Spleen (tissue), 11 donors: ENCODE measurements at regions not wholly inside any gene's neighbourhood (a gene's known extent, or its start where the extent isn't known, plus 50 kb on each side); places are given as distances from the start of the nearest gene placed in this dataset.

ENCODE experiments used
- DNase-seq: peaks from one replicate; pipeline ENCODE4 v3.0.0-alpha.2; 2020
- H3K27ac ChIP-seq, 8 donors: fragments of 200-600 bp; sonication (generic) in 7 of 8; 1 replicate in 4 of 8; 2 replicates in 4 of 8; pipeline versions ENCODE4 v1.5.0 to v1.8.0; 2016 to 2021; ENCODE audit warnings: inconsistent platforms in 4 of 8, mild to moderate bottlenecking in 4 of 8, moderate library complexity in 1 of 8
- H3K27me3 ChIP-seq, 7 donors: fragments of 200-600 bp; sonication (generic) in 6 of 7; replicated peaks in 1 of 7; 1 replicate in 4 of 7; 2 replicates in 3 of 7; pipeline versions ENCODE4 v1.5.0 to v1.8.0; 2016 to 2021; ENCODE audit warnings: inconsistent platforms in 3 of 7, mild to moderate bottlenecking in 1 of 7
- H3K36me3 ChIP-seq, 6 donors: fragments of 200-600 bp; sonication (generic) in 5 of 6; 1 replicate in 4 of 6; 2 replicates in 2 of 6; pipeline versions ENCODE4 v1.5.0 to v1.8.0; 2016 to 2021; ENCODE audit warnings: inconsistent platforms in 2 of 6
- H3K4me1 ChIP-seq, 6 donors: fragments of 200-600 bp; sonication (generic) in 5 of 6; 1 replicate in 3 of 6; 2 replicates in 3 of 6; pipeline versions ENCODE4 v1.5.0 to v1.8.0; 2016 to 2021; ENCODE audit warnings: inconsistent platforms in 3 of 6
- H3K4me3 ChIP-seq, 8 donors: fragments of 200-600 bp; sonication (generic) in 7 of 8; 1 replicate in 4 of 8; 2 replicates in 4 of 8; pipeline versions ENCODE4 v1.5.0 to v1.8.0; 2016 to 2021; ENCODE audit warnings: inconsistent platforms in 4 of 8, mild to moderate bottlenecking in 4 of 8, moderate library complexity in 2 of 8
- H3K9me3 ChIP-seq, 8 donors: fragments of 200-600 bp; sonication (generic) in 7 of 8; 1 replicate in 4 of 8; 2 replicates in 4 of 8; pipeline versions ENCODE4 v1.5.0 to v1.8.0; 2016 to 2021; ENCODE audit warnings: inconsistent platforms in 4 of 8
- POLR2A ChIP-seq, 3 donors: fragments of 450-650 bp; IDR thresholded peaks; one replicate each; pipeline ENCODE4 v1.5.1; 2017; ENCODE audit warnings: antibody characterized with exemption in 3 of 3, mild to moderate bottlenecking in 1 of 3
- POLR2AphosphoS5 ChIP-seq, 3 donors: sonication (generic); formaldehyde crosslinking; IDR thresholded peaks; one replicate each; pipeline ENCODE4 v1.5.1; 2017; ENCODE audit warnings: antibody characterized with exemption in 3 of 3
- WGBS, 5 donors: extraction: QIAGEN DNeasy Blood & Tissue Kit in 3 of 5; methylation state at CpG; one replicate each; pipeline versions ENCODE4 v1.1.5 to v1.1.7; 2013 to 2018; 5-methylcytosine and 5-hydroxymethylcytosine counted together
- intact Hi-C: fragments of 100-400 bp; cut with DNase I; formaldehyde crosslinking; loops from one replicate; pipeline ENCODE4 v1.15.0; 2023; ENCODE audit warnings: low total_unique reads
- TF ChIP-seq, protein P1 (sequence below), 11 experiments: fragments of 200-600 bp in 7 of 11; fragments of 450-650 bp in 4 of 11; sonication (generic) in 4 of 11; IDR thresholded peaks in 8 of 11; conservative IDR thresholded peaks in 3 of 11; 1 replicate in 7 of 11; 2 replicates in 4 of 11; pipeline versions ENCODE4 v1.4.0 to v1.8.0; 2016 to 2021; ENCODE audit warnings: antibody characterized with exemption in 11 of 11, inconsistent platforms in 4 of 11, mild to moderate bottlenecking in 1 of 11
- donor health status: healthy with polysubstance abuse.
- donor health status: DM: no; HTN: no; CAD: no; lungs with moderate emphysema.
- donor health status: DM: no; HTN: no; CAD: no.
- donor health status: Bipolar disorder and iron deficiency.
- donor health status: healthy.
- donor health status: DM: no; HTN: no; CAD: no.
- donor health status: DM: yes; HTN: yes; CAD: no.

GRCh38 chr1:214715126-214715525 is 112.1 kb downstream of the CENPF start:
- 78 to 94% (median 83%) methylated on average over 4 of the region's 4 CpGs for whole genome bisulfite sequencing, 5 donors
- no peaks in the 10 kb centered on the region for H3K9me3 ChIP-seq
- no peaks in the 10 kb centered on the region for H3K4me1 ChIP-seq
- no peaks in the 10 kb centered on the region for H3K27me3 ChIP-seq
- H3K27ac ChIP-seq: no peak overlapping the region
- no peaks in the 10 kb centered on the region for H3K36me3 ChIP-seq
- H3K4me3 ChIP-seq: no peak overlapping the region
- intact Hi-C loops: no loop called here
- TF ChIP-seq POLR2AphosphoS5 (IDR thresholded peaks at IDR 0.05) (no peak), POLR2A (IDR thresholded peaks at IDR 0.05) (no peak)
- TF ChIP-seq, protein P1, sequence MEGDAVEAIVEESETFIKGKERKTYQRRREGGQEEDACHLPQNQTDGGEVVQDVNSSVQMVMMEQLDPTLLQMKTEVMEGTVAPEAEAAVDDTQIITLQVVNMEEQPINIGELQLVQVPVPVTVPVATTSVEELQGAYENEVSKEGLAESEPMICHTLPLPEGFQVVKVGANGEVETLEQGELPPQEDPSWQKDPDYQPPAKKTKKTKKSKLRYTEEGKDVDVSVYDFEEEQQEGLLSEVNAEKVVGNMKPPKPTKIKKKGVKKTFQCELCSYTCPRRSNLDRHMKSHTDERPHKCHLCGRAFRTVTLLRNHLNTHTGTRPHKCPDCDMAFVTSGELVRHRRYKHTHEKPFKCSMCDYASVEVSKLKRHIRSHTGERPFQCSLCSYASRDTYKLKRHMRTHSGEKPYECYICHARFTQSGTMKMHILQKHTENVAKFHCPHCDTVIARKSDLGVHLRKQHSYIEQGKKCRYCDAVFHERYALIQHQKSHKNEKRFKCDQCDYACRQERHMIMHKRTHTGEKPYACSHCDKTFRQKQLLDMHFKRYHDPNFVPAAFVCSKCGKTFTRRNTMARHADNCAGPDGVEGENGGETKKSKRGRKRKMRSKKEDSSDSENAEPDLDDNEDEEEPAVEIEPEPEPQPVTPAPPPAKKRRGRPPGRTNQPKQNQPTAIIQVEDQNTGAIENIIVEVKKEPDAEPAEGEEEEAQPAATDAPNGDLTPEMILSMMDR (IDR thresholded peaks at IDR 0.05 in 8 of 11, conservative IDR thresholded peaks at IDR 0.05 in 3 of 11): no peak
- no peak for DNase-seq

DNA sequence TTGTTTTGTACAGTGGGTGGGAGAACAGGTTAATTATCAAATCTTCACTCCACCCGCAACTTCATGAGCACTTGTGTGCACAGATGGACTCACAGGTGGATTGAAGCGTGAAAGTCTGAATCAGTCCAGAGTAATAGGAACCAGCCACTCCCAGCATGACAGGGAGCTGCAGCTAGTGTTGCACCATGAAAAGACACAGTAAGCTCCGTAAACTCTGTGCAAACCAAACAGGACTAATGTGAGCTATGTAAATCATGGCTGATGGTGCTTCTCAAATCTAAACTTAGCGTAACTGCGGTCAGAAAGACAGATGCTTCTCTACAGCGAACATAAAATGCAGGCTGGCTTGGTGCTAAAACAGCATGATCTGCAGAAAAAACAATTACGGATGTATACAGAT is 114.4 kb downstream of the CENPF start:
- Histone ChIP-seq H3K27ac (no peak overlapping the region), H3K4me3 (no peak overlapping the region), H3K36me3 (no peaks in the 10 kb centered on the region), H3K9me3 (peaks cover 0 to 10% (median 3%) of the 10 kb centered on the region in 8 donors), H3K27me3 (no peaks in the 10 kb centered on the region), H3K4me1 (no peaks in the 10 kb centered on the region)
- WGBS, 5 donors: 88 to 94% (median 91%) methylated on average over 7 of the region's 7 CpGs
- intact Hi-C loops: no loop called here
- TF ChIP-seq, protein P1 (IDR thresholded peaks at IDR 0.05 in 8 of 11, conservative IDR thresholded peaks at IDR 0.05 in 3 of 11): no peak
- DNase-seq: no peak

DNA sequence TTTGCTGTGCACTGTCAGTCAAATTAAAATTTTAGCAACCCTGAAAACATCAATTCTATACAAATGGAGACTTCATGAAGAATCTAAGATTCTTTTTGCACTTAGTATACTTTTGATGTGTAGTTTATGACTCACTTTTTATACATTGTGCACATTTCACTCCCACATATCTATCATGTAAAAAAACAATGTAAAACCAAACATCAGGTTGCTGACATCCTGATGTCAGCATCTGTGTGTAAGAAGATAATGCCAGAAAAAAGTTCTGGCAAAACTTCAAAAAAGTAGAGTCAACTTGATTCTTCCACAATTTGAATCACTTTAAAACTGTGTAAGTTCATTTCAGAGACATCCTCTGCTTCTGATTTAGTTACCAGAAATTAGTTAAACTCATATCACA is 115.7 kb downstream of the CENPF start:
- Histone ChIP-seq H3K4me1 (no peaks in the 10 kb centered on the region), H3K27me3 (no peaks in the 10 kb centered on the region), H3K27ac (no peak overlapping the region), H3K4me3 (no peak overlapping the region), H3K36me3 (no peaks in the 10 kb centered on the region), H3K9me3 (peaks cover 0 to 21% (median 9%) of the 10 kb centered on the region in 8 donors)
- TF ChIP-seq POLR2AphosphoS5 (IDR thresholded peaks at IDR 0.05) (no peak), POLR2A (IDR thresholded peaks at IDR 0.05) (no peak)
- TF ChIP-seq, protein P1 (IDR thresholded peaks at IDR 0.05 in 8 of 11, conservative IDR thresholded peaks at IDR 0.05 in 3 of 11): no peak
- intact Hi-C loops: no loop called here
- no peak for DNase-seq

DNA sequence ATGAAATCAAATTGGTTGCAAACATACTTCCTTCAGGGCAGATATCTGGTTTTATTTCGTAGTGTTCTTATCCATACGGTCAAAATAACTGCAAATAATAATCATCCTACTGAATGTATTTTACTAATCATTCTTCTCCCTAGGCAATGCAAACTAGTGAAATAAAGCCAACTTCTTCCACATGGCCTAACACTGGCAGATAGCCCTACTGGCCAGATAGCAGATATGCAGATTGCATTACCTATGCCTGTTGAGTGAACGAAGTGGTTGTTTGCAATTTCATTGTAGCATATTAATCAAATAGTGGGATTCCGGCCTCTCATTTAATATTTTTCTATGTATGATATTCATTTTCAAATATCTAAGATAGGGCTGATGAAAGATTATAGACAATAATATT is 116.2 kb downstream of the CENPF start:
- Histone ChIP-seq H3K9me3 (peaks cover 0 to 22% (median 9%) of the 10 kb centered on the region in 8 donors), H3K4me1 (no peaks in the 10 kb centered on the region), H3K27ac (no peak overlapping the region), H3K36me3 (no peaks in the 10 kb centered on the region), H3K27me3 (no peaks in the 10 kb centered on the region), H3K4me3 (no peak overlapping the region)
- intact Hi-C loops: no loop called here
- no peak for TF ChIP-seq POLR2AphosphoS5 (IDR thresholded peaks at IDR 0.05)
- TF ChIP-seq, protein P1 (IDR thresholded peaks at IDR 0.05 in 8 of 11, conservative IDR thresholded peaks at IDR 0.05 in 3 of 11): no peak
- no peak for TF ChIP-seq POLR2A (IDR thresholded peaks at IDR 0.05)
- 66 to 90% (median 79%) methylated on average over 4 of the region's 4 CpGs for whole genome bisulfite sequencing, 5 donors
- no peak for DNase-seq
